ENCODE measurements at regions not wholly inside any gene's neighbourhood (a gene's known extent, or its start where the extent isn't known, plus 50 kb on each side); places are given as distances from the start of the nearest gene placed in this dataset.

DNA sequence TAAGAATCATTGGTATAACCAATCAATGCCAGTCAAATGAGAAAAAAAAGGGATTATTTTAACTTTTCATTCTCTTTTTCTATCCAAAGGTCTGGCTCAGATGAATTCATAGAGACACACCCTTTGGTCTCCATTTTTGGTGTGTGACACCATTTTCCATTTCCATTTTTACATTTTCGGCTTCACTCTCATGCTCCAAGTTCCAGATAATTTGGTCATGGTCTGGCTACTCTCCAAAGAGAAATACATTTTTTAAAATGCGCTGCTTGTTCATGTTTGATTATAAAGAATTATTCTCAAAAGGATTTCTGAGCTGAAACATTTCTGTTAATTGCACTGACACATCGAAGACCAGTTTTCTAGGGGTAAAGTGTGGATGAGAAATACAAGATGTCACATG, 51.6 kb upstream of the FIBIN start:
- Histone ChIP-seq H3K36me3 (no peaks in the 10 kb centered on the region), H3K9me3 (no peaks in the 10 kb centered on the region), H3K4me1 (no peaks in the 10 kb centered on the region), H3K4me3 (ENCODE audit: low read depth, low read length) (no peak overlapping the region), H3K27me3 (no peaks in the 10 kb centered on the region)
- no peak for DNase-seq
- TF ChIP-seq, protein P1, sequence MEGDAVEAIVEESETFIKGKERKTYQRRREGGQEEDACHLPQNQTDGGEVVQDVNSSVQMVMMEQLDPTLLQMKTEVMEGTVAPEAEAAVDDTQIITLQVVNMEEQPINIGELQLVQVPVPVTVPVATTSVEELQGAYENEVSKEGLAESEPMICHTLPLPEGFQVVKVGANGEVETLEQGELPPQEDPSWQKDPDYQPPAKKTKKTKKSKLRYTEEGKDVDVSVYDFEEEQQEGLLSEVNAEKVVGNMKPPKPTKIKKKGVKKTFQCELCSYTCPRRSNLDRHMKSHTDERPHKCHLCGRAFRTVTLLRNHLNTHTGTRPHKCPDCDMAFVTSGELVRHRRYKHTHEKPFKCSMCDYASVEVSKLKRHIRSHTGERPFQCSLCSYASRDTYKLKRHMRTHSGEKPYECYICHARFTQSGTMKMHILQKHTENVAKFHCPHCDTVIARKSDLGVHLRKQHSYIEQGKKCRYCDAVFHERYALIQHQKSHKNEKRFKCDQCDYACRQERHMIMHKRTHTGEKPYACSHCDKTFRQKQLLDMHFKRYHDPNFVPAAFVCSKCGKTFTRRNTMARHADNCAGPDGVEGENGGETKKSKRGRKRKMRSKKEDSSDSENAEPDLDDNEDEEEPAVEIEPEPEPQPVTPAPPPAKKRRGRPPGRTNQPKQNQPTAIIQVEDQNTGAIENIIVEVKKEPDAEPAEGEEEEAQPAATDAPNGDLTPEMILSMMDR (IDR thresholded peaks at IDR 0.05; ENCODE audit: low read depth, low read length), result no peak

DNA sequence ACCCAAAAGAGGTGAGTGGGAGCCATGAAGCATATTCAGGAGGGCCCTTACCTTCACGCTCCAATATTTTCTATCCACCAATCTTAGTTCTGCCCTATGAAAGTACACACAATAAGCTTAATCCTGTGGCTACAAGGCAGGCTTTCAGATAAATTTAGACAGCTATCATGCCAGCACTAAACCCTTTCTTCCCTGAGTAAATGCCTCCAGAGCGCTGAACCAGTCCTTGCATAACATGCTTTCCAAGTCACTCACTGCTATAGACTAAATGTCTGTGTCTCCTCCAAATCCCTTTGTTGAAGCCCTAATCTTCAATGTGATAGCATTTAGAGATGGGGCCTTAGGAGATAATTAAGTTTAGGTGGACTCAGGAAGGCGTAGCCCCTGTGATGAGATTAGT, 50.3 kb upstream of the FIBIN start:
- Histone ChIP-seq H3K9me3 (no peaks in the 10 kb centered on the region), H3K36me3 (no peaks in the 10 kb centered on the region), H3K4me1 (no peaks in the 10 kb centered on the region), H3K4me3 (ENCODE audit: low read depth, low read length) (no peak overlapping the region), H3K27me3 (no peaks in the 10 kb centered on the region)
- no peak for DNase-seq
- TF ChIP-seq, protein P1 (IDR thresholded peaks at IDR 0.05; ENCODE audit: low read depth, low read length), result no peak
